GM19463 (cell line): ENCODE measurements at regions not wholly inside any gene's neighbourhood (a gene's known extent, or its start where the extent isn't known, plus 50 kb on each side); places are given as distances from the start of the nearest gene placed in this dataset.

Experiments
- ATAC-seq: cut with Tn5 transposase; IDR thresholded peaks from one replicate; pipeline ENCODE4 v1.9.1; 2021; ENCODE audit warnings: mild to moderate bottlenecking, moderate library complexity; ENCODE audit not compliant: unreplicated experiment

DNA sequence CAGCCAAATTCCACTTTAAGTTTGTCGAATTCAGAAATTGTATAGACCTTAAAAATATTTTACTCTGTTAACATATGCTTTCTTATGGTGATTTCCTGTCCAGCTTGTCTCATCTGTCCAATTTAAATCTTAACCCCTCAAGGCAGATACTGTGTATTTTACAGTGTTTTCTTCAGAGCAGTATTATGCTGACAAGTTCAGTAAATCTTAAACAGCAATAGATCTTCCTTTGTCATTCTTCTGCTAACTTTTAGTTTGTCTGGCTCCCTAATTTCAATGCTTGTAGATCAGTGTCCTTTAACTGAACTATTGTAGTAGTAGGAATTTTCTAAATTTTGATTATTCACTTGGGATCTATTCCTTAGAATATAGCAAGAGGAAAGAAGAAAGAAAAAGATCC, 52.8 kb upstream of the MEIS1 start:
- ATAC-seq: no peak

DNA sequence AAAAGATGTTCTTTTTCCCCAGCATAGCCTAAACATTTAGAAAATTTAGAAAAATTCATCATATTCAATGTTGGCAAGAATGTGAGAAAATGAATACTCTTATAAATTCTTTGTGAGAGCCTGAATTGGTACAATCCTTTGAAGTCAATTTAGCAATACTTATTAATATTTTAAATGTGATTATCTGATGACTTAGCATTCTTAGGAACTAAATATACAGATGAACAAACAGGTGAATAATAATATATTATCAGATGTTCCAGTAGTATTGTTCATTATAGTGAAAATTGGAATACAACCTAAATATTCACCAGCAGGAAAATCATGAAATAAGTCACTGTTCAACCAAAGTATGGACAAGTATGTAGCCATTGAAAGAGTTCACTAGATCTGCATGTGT, 55.5 kb upstream of the MEIS1 start:
- ATAC-seq: no peak

- ATAC-seq: no peak
These were observed 57.1 kb upstream of the MEIS1 start for GRCh38 chr2:66377832-66378231.

- ATAC-seq: no peak
These were observed 64.1 kb upstream of the MEIS1 start for GRCh38 chr2:66370824-66371223.

GRCh38 chr2:66366619-66367018, 68.3 kb upstream of the MEIS1 start:
- ATAC-seq: no peak

- ATAC-seq: no peak
These were observed 70.2 kb upstream of the MEIS1 start for GRCh38 chr2:66364495-66365333.

DNA sequence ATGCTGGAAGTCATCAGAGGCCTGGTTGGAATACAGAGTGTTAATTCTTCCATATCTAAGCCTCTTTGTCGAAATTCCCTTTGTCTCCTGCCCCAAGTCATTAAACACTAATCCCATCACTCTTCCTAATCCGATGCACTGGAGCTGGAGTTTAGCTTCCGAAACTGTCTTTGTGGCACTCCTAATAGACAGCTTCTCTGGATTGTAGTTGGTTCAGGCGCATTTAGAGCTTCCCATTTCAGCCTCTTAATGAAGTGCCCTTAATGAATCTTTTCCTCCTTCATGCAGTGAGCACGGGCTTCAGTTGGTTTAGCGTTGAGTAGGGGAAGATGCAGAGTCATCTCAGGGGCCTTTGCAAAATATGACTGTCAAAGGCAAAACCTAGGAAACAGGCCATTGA, 72.2 kb upstream of the MEIS1 start:
- no peak for ATAC-seq

DNA sequence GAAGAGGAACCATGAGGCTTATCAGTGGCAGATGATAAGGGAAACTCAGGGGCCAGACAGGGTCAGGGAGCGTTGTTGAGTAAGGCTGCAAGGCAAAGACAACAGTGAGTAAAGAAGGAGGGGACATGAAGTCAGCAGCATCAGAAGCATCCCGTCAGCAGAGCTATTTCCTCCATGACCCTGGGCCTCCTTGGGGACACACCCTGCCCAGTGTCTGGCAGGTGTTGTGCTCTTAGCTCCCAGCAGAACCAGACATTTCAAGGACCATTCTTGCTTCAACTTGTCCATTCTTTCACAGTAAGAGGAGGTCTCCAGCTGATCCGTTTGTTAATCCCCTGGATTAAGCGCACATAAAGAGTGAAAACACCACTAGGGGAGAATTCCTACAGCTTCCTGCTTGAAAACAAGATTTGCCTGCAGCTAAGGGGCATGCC, 88.7 kb upstream of the MEIS1 start:
- no peak for ATAC-seq

- ATAC-seq: no peak
These were observed 90.8 kb upstream of the MEIS1 start for GRCh38 chr2:66344087-66344663.

DNA sequence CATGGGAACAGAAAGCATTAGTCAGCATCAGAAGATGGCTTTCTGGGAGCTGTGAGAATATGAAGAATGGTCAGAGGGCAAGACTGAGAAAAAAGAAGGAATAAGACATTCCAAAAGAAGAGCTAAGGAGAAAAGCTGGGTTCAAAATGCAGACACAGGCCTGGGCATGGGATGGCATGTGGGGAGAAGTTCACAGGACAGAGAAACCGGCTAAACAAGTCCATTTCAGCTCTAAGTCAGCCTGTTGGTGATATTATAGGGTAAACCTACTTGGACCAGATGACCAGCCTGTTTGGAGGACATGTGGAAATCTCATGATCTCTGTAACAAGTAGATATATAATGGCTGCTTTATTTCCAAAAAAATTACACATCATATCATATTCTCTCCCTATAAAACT, 91.7 kb upstream of the MEIS1 start:
- no peak for ATAC-seq

- no peak for ATAC-seq
These were observed 94.4 kb upstream of the MEIS1 start for GRCh38 chr2:66340521-66340920.

GRCh38 chr2:66334237-66335029, 100.5 kb upstream of the MEIS1 start:
- ATAC-seq: no peak

DNA sequence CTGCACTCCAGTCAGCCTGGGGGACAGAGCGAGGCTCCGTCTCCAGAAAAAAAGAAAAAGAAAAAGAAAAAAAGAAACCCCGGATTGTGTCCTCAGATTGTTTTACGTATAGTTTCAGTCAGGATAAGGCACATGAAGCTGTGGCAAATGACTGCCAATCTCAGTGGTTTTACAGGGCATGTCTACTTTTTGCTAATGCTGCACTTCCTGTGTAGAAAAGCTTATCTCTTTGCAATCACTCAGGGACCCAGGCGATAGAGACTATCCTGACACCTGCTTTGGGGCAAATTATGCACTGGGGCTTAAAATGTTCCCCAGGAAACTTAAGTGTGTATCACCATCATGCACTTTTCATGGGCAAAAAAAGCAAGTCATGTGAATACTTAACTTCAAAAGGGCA, 103.7 kb upstream of the MEIS1 start:
- no peak for ATAC-seq

DNA sequence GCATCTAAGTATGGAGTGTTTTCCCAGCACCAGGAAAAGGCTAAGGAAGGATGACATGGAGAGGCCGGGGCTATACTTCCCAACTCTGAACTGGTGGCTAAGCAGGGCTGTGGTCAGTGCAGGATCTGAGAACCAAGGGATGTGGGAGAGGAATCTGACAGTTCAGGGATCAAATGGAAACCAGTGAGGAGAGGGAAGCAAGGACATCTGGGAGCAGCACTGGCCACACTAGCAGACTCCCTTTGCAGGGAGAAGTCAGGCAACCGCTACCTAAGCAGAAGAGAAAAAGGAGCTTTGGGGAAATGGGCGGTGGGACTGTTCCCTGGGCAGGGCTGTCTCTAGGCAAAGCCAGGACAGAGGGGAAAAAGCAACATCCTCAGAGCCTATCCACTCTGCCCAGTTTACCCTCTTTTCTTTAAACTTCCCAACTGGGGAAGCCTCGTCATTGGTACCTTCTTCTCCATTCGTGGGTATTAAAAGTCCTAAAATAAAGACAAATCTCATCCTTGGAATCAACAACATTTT, 105.8 kb upstream of the MEIS1 start:
- ATAC-seq: no peak

DNA sequence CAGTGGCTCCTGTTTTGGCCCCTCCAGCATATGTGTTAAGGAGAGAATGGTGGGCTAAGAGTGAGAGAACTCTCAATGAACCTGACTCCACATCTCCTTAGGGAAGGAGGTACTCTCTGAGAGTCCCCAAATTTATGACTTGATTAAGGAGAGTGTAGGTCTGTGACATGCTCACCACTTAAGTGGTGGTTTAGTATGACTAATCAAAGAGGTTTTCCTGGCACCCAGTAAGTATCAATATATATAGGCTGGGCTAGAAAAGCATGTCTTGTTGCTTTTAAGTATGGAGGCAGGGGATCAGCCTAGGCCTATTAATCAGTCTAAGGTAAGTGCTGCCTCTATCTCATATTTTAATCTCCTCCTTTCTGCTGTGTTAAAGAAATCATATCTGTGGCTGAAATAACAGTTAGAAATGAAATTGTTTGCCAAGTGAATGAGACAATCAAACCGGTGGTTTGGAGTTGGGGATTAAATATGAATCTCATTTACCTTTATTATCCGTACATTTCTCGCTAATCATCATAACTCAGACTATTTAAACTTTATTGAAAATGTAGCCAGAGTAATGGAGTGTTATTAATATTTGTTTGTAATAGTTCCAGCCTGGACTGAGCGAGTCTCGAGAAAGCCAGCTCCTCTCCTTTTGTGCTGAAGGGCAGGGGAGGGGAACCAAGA, 107.7 kb upstream of the MEIS1 start:
- no peak for ATAC-seq

- no peak for ATAC-seq
These were observed 109.9 kb upstream of the MEIS1 start for GRCh38 chr2:66324909-66325528.

- no peak for ATAC-seq
These were observed 110.6 kb upstream of the MEIS1 start for GRCh38 chr2:66324356-66324755.

- ATAC-seq: no peak
These were observed 111.5 kb upstream of the MEIS1 start for GRCh38 chr2:66323406-66323805.

- no peak for ATAC-seq
These were observed 112.2 kb upstream of the MEIS1 start for GRCh38 chr2:66322506-66323260.

DNA sequence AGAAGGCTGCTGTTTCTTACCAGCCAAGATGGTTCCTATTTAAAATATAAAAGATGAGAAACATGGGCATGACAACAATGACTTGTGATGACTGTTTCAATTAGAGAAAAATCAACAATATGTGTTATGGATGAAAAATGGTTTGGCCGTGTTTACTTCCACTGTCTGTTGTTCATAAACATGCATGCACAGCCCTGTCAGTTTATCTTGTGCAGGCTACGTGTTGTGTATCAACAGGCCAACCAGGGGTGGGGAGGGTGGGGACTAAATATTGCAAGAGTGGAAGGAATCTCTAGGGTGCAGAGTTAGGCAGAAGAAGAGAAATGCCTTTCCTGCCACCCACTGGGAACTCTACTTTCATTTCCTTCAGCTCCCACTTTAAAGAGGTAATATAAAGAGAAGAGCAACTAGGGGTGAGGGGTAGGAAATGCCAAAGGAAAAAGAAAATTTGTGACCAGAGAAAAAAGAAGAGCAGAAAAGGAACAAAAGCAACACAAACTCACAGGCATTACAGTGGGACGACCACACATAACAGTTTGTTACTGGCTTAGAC, 116.8 kb upstream of the MEIS1 start:
- no peak for ATAC-seq
